ENCODE measurements at regions not wholly inside any gene's neighbourhood (a gene's known extent, or its start where the extent isn't known, plus 50 kb on each side); places are given as distances from the start of the nearest gene placed in this dataset.
A peak's percentile ranks its signal among the peaks of the same experiment; 100 is the strongest.
"Not testable (repeated sequence)": the region's sequence is repeated elsewhere in the genome, so short reads cannot be mapped to it uniquely, and the experiment has no call there.

GRCh38 chr18:76604935-76605240 lies 109.8 kb upstream of the ZNF516 start:
- no peak for DNase-seq

- no peak for DNase-seq
Observed at GRCh38 chr18:76604108-76604934, 109.3 kb upstream of the ZNF516 start.

GRCh38 chr18:76602191-76602590 lies 107.1 kb upstream of the ZNF516 start:
- DNase-seq, result no peak

- not testable (repeated sequence) for DNase-seq
Observed at GRCh38 chr18:76600076-76600475, 105.0 kb upstream of the ZNF516 start.

GRCh38 chr18:76594966-76595365 lies 99.9 kb upstream of the ZNF516 start:
- no peak for DNase-seq

GRCh38 chr18:76593843-76594242 lies 98.8 kb upstream of the ZNF516 start:
- no peak for DNase-seq

GRCh38 chr18:76592981-76593381 lies 97.9 kb upstream of the ZNF516 start:
- no peak for DNase-seq

- no peak for DNase-seq
Observed at GRCh38 chr18:76592096-76592495, 97.1 kb upstream of the ZNF516 start.

- no peak for DNase-seq
Observed at GRCh38 chr18:76589866-76590265, 94.8 kb upstream of the ZNF516 start.

GRCh38 chr18:76589316-76589715 lies 94.3 kb upstream of the ZNF516 start:
- DNase-seq, result no peak

GRCh38 chr18:76588601-76589226 lies 93.7 kb upstream of the ZNF516 start:
- peak in 1 of 3 donors; percentile 47 for DNase-seq

GRCh38 chr18:76587879-76588271 lies 92.8 kb upstream of the ZNF516 start:
- no peak for DNase-seq

- no peak for DNase-seq
Observed at GRCh38 chr18:76587147-76587878, 92.3 kb upstream of the ZNF516 start.

- no peak for DNase-seq
Observed at GRCh38 chr18:76584414-76585310, 89.6 kb upstream of the ZNF516 start.

- DNase-seq, result no peak
Observed at GRCh38 chr18:76581261-76581660, 86.2 kb upstream of the ZNF516 start.

- DNase-seq, result no peak
Observed at GRCh38 chr18:76580288-76580962, 85.4 kb upstream of the ZNF516 start.

- no peak for DNase-seq
Observed at GRCh38 chr18:76579301-76579695, 84.3 kb upstream of the ZNF516 start.

- DNase-seq, result peak in 1 of 3 donors; percentile 53
Observed at GRCh38 chr18:76578571-76579300, 83.7 kb upstream of the ZNF516 start.

- no peak for DNase-seq
Observed at GRCh38 chr18:76573325-76574025, 78.4 kb upstream of the ZNF516 start.
